DND-41 (cell line): ENCODE measurements at regions not wholly inside any gene's neighbourhood (a gene's known extent, or its start where the extent isn't known, plus 50 kb on each side); places are given as distances from the start of the nearest gene placed in this dataset.

Experiments used
- ATAC-seq: fragments of 200-7000 bp; cut with Tn5 transposase; 3 replicates; pipeline ENCODE4 v1.9.1; 2021; ENCODE audit warnings: low read depth; ENCODE audit not compliant: insufficient read depth
- DNase-seq: peaks from one replicate; pipeline ENCODE4 v3.0.0-alpha.2; 2020
- H2AFZ ChIP-seq: 2 replicates; pipeline ENCODE4 v1.6.0; 2012; ENCODE audit warnings: low read depth, low read length
- H3K27ac ChIP-seq: 2 replicates; pipeline ENCODE4 v1.5.1; 2012; ENCODE audit warnings: low read length, inconsistent platforms
- H3K27me3 ChIP-seq: fragments of 200-600 bp; sonication (generic); 2 replicates; pipeline ENCODE4 v1.6.0; 2012; ENCODE audit warnings: low read length, mild to moderate bottlenecking, inconsistent platforms; ENCODE audit not compliant: insufficient read depth, poor library complexity
- H3K36me3 ChIP-seq: 2 replicates; pipeline ENCODE4 v1.5.1; 2012; ENCODE audit warnings: low read length, inconsistent platforms; ENCODE audit not compliant: insufficient read depth
- H3K4me1 ChIP-seq: 2 replicates; pipeline ENCODE4 v1.5.1; 2012; ENCODE audit warnings: mild to moderate bottlenecking, low read length; ENCODE audit not compliant: insufficient read depth
- H3K4me2 ChIP-seq: 2 replicates; pipeline ENCODE4 v1.6.0; 2012; ENCODE audit warnings: mild to moderate bottlenecking, moderate library complexity, low read length, inconsistent platforms; ENCODE audit not compliant: insufficient read depth
- H3K4me3 ChIP-seq, 2 experiments: fragments of 200-600 bp in 1 of 2; shearing (Covaris generic) in 1 of 2; 2 replicates each; pipeline ENCODE4 v1.5.1; 2012 to 2016; ENCODE audit warnings: inconsistent platforms in 2 of 2, low read length in 2 of 2, mild to moderate bottlenecking in 2 of 2, low read depth in 1 of 2, moderate library complexity in 1 of 2
- H3K79me2 ChIP-seq: 2 replicates; pipeline ENCODE4 v1.6.0; 2012; ENCODE audit warnings: low read length, inconsistent platforms; ENCODE audit not compliant: insufficient read depth
- H3K9ac ChIP-seq: 2 replicates; pipeline ENCODE4 v1.6.0; 2012; ENCODE audit warnings: low read depth, mild to moderate bottlenecking, inconsistent platforms, low read length, moderate library complexity
- H3K9me3 ChIP-seq: 2 replicates; pipeline ENCODE4 v1.5.1; 2012; ENCODE audit warnings: low read length, moderate library complexity, mild to moderate bottlenecking, inconsistent platforms; ENCODE audit not compliant: insufficient read depth, severe bottlenecking
- H4K20me1 ChIP-seq: 2 replicates; pipeline ENCODE4 v1.6.0; 2012; ENCODE audit warnings: low read length; ENCODE audit not compliant: insufficient read depth
- EZH2 ChIP-seq: IDR thresholded peaks from 3 replicates; pipeline ENCODE4 v1.6.1; 2012; ENCODE audit warnings: borderline replicate concordance, low read depth, mild to moderate bottlenecking, moderate library complexity, low read length, inconsistent platforms; ENCODE audit not compliant: severe bottlenecking
- TF ChIP-seq, protein P1 (sequence below): IDR thresholded peaks from 2 replicates; pipeline ENCODE4 v1.5.1; 2012; ENCODE audit warnings: borderline replicate concordance, low read length, moderate library complexity, mild to moderate bottlenecking; ENCODE audit not compliant: poor library complexity, severe bottlenecking; ENCODE audit errors: extremely low read depth

GRCh38 chr4:71980976-71981375, 50.8 kb upstream of the NPFFR2 start:
- no peak overlapping the region for H3K4me3 ChIP-seq
- no peak overlapping the region for H3K4me2 ChIP-seq
- H3K9me3 ChIP-seq, result no peaks in the 10 kb centered on the region
- no peak overlapping the region for H2AFZ ChIP-seq
- H3K27ac ChIP-seq, result no peak overlapping the region
- ATAC-seq (no peak), DNase-seq (no peak)
- TF ChIP-seq EZH2, result no peak
- TF ChIP-seq, protein P1, sequence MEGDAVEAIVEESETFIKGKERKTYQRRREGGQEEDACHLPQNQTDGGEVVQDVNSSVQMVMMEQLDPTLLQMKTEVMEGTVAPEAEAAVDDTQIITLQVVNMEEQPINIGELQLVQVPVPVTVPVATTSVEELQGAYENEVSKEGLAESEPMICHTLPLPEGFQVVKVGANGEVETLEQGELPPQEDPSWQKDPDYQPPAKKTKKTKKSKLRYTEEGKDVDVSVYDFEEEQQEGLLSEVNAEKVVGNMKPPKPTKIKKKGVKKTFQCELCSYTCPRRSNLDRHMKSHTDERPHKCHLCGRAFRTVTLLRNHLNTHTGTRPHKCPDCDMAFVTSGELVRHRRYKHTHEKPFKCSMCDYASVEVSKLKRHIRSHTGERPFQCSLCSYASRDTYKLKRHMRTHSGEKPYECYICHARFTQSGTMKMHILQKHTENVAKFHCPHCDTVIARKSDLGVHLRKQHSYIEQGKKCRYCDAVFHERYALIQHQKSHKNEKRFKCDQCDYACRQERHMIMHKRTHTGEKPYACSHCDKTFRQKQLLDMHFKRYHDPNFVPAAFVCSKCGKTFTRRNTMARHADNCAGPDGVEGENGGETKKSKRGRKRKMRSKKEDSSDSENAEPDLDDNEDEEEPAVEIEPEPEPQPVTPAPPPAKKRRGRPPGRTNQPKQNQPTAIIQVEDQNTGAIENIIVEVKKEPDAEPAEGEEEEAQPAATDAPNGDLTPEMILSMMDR, result no peak
- no peak overlapping the region for H3K9ac ChIP-seq
- no peaks in the 10 kb centered on the region for H3K36me3 ChIP-seq
- no peaks in the 10 kb centered on the region for H3K27me3 ChIP-seq
- H3K4me1 ChIP-seq, result no peaks in the 10 kb centered on the region
- H4K20me1 ChIP-seq, result no peaks in the 10 kb centered on the region
- H3K79me2 ChIP-seq, result no peaks in the 10 kb centered on the region
